Stomach (tissue), 4 donors: ENCODE measurements at regions not wholly inside any gene's neighbourhood (a gene's known extent, or its start where the extent isn't known, plus 50 kb on each side); places are given as distances from the start of the nearest gene placed in this dataset.

Source experiments
- EP300 ChIP-seq: sonication (generic); formaldehyde crosslinking; IDR thresholded peaks from one replicate; pipeline ENCODE4 v1.6.1; 2017; ENCODE audit warnings: antibody characterized with exemption
- TF ChIP-seq, protein P1 (sequence below), 7 experiments: fragments of 450-650 bp in 4 of 7; fragments of 200-600 bp in 3 of 7; sonication (generic) in 3 of 7; IDR thresholded peaks; one replicate each; pipeline ENCODE4 v1.5.1; 2016 to 2019; ENCODE audit warnings: antibody characterized with exemption in 7 of 7, control low read depth in 2 of 7, mild to moderate bottlenecking in 1 of 7

GRCh38 chr5:23028445-23029021 lies 175.4 kb upstream of the CDH12 start:
- no peak for TF ChIP-seq EP300
- TF ChIP-seq, protein P1, sequence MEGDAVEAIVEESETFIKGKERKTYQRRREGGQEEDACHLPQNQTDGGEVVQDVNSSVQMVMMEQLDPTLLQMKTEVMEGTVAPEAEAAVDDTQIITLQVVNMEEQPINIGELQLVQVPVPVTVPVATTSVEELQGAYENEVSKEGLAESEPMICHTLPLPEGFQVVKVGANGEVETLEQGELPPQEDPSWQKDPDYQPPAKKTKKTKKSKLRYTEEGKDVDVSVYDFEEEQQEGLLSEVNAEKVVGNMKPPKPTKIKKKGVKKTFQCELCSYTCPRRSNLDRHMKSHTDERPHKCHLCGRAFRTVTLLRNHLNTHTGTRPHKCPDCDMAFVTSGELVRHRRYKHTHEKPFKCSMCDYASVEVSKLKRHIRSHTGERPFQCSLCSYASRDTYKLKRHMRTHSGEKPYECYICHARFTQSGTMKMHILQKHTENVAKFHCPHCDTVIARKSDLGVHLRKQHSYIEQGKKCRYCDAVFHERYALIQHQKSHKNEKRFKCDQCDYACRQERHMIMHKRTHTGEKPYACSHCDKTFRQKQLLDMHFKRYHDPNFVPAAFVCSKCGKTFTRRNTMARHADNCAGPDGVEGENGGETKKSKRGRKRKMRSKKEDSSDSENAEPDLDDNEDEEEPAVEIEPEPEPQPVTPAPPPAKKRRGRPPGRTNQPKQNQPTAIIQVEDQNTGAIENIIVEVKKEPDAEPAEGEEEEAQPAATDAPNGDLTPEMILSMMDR (IDR thresholded peaks at IDR 0.05) = no peak
